22Rv1 (cell line): ENCODE measurements at regions not wholly inside any gene's neighbourhood (a gene's known extent, or its start where the extent isn't known, plus 50 kb on each side); places are given as distances from the start of the nearest gene placed in this dataset.

Experiments used
- H3K27ac ChIP-seq: fragments of 450-650 bp; 2 replicates; pipeline ENCODE4 v1.5.1; 2017
- CTCF ChIP-seq: fragments of 450-650 bp; IDR thresholded peaks from 2 replicates; pipeline ENCODE4 v1.5.1; 2017; ENCODE audit warnings: mild to moderate bottlenecking
- ZFX ChIP-seq: fragments of 450-650 bp; IDR thresholded peaks from 2 replicates; pipeline ENCODE4 v1.6.1; 2017; ENCODE audit warnings: antibody characterized with exemption, borderline replicate concordance

DNA sequence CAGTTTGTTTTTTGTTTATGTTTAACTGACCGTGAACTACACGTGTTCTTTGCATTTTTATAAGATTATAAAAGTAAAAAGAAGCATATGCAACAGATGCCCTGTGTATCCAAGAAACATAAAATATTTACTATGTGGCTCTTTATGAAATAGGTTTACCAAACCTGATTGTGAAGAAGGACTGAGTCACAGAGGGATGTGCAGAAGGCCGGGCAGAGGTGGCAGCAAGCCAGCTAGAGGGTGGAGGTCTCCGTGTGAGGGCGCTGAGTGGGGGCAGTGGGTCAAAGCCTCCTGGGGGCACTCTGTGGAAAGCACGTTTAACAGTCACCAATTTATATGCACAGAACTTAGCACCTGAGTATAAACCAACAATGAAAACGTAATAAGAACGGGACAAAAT, 97.2 kb downstream of the TMEM18 start:
- no peak for TF ChIP-seq CTCF
- no peak for TF ChIP-seq ZFX
- H3K27ac ChIP-seq = no peak overlapping the region

GRCh38 chr2:579351-579886, 97.8 kb downstream of the TMEM18 start:
- no peak for TF ChIP-seq CTCF
- TF ChIP-seq ZFX = no peak
- no peak overlapping the region for H3K27ac ChIP-seq

DNA sequence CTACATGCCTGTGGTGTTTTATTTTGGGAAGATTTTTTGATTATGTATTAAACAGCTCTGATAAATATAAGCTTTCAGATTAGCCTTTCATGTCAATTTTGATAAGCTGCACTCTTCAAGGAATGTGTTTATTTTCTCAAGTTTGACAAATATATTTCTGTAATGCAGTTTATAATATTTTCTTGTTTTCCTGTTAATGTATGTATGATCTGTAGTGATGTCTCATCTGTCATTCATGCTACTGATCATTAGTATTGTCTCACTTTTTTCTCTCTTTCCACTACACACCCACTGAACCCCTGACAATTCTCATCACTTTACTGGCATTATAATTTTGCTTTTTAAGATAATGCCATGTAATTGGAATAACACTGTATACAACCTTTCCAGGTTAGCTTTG, 100.9 kb downstream of the TMEM18 start:
- TF ChIP-seq ZFX = no peak
- no peak for TF ChIP-seq CTCF
- no peak overlapping the region for H3K27ac ChIP-seq

GRCh38 chr2:575727-576236, 101.4 kb downstream of the TMEM18 start:
- H3K27ac ChIP-seq = no peak overlapping the region
- no peak for TF ChIP-seq CTCF
- TF ChIP-seq ZFX = no peak

GRCh38 chr2:575030-575726, 102.0 kb downstream of the TMEM18 start:
- no peak overlapping the region for H3K27ac ChIP-seq
- TF ChIP-seq ZFX (no peak), CTCF (no peak)

- TF ChIP-seq ZFX (no peak), CTCF (no peak)
- no peak overlapping the region for H3K27ac ChIP-seq
These were observed 103.3 kb downstream of the TMEM18 start for GRCh38 chr2:573805-574392.

- no peak for TF ChIP-seq CTCF
- no peak for TF ChIP-seq ZFX
- H3K27ac ChIP-seq = no peak overlapping the region
These were observed 104.2 kb downstream of the TMEM18 start for GRCh38 chr2:573025-573424.
